Left lung (tissue), 4 donors: ENCODE measurements at regions not wholly inside any gene's neighbourhood (a gene's known extent, or its start where the extent isn't known, plus 50 kb on each side); places are given as distances from the start of the nearest gene placed in this dataset.

Source experiments
- ATAC-seq: fragments of 200-7000 bp; cut with Tn5 transposase; one replicate; pipeline ENCODE4 v1.9.1; 2020; ENCODE audit warnings: moderate library complexity
- DNase-seq, 4 donors: peaks; one replicate each; pipeline ENCODE4 v3.0.0-alpha.2; 2013 to 2020
- H3K27ac ChIP-seq, 2 donors: fragments of 200-600 bp; sonication (generic) in 1 of 2; one replicate each; pipeline versions ENCODE4 v1.5.0 to v1.8.0; 2020 to 2021
- H3K27me3 ChIP-seq, 2 donors: fragments of 200-600 bp; sonication (generic) in 1 of 2; one replicate each; pipeline versions ENCODE4 v1.5.0 to v1.8.0; 2020 to 2021
- H3K36me3 ChIP-seq, 2 donors: fragments of 200-600 bp; sonication (generic) in 1 of 2; one replicate each; pipeline versions ENCODE4 v1.5.0 to v1.8.0; 2020 to 2021
- H3K4me1 ChIP-seq, 2 donors: fragments of 200-600 bp; one replicate each; pipeline ENCODE4 v1.8.0; 2021
- H3K4me3 ChIP-seq, 2 donors: fragments of 200-600 bp; sonication (generic) in 1 of 2; one replicate each; pipeline versions ENCODE4 v1.5.0 to v1.8.0; 2020 to 2021; ENCODE audit warnings: mild to moderate bottlenecking in 1 of 2
- H3K9me3 ChIP-seq, 2 donors: fragments of 200-600 bp; sonication (generic) in 1 of 2; one replicate each; pipeline versions ENCODE4 v1.5.0 to v1.8.0; 2020 to 2021
- CTCF ChIP-seq, 2 donors: fragments of 200-600 bp; sonication (generic) in 1 of 2; IDR thresholded peaks; one replicate each; pipeline versions ENCODE4 v1.5.0 to v1.8.0; 2021; ENCODE audit warnings: antibody characterized with exemption in 2 of 2
- intact Hi-C, 2 donors: fragments of 100-400 bp; cut with DNase I; formaldehyde crosslinking; loops; one replicate each; pipeline versions ENCODE4 v1.11.2 to v1.14.2; 2022
- donor health status: DM: no; HTN: yes; CAD: no.
- donor health status: DM: no; HTN: no; CAD: no.

GRCh38 chr20:51097351-51098120 is 74.6 kb upstream of the KCNG1 start:
- Histone ChIP-seq H3K4me3 (no peak overlapping the region), H3K36me3 (no peaks in the 10 kb centered on the region), H3K4me1 (no peaks in the 10 kb centered on the region), H3K27me3 (peaks cover 0 to 39% of the 10 kb centered on the region in 2 donors), H3K9me3 (no peaks in the 10 kb centered on the region), H3K27ac (no peak overlapping the region)
- no peak for TF ChIP-seq CTCF (IDR thresholded peaks at IDR 0.05)
- no peak for ATAC-seq
- intact Hi-C loops = no loop called here
- no peak for DNase-seq

GRCh38 chr20:51096582-51097267 is 73.8 kb upstream of the KCNG1 start:
- DNase-seq (no peak), ATAC-seq (no peak)
- TF ChIP-seq CTCF (IDR thresholded peaks at IDR 0.05) = no peak
- Histone ChIP-seq H3K4me3 (no peak overlapping the region), H3K9me3 (no peaks in the 10 kb centered on the region), H3K36me3 (no peaks in the 10 kb centered on the region), H3K4me1 (no peaks in the 10 kb centered on the region), H3K27ac (no peak overlapping the region), H3K27me3 (peaks cover 5 to 47% of the 10 kb centered on the region in 2 donors)
- intact Hi-C loops = no loop called here

- Histone ChIP-seq H3K4me1 (no peaks in the 10 kb centered on the region), H3K4me3 (no peak overlapping the region), H3K9me3 (no peaks in the 10 kb centered on the region), H3K27ac (no peak overlapping the region), H3K27me3 (peaks cover 13 to 56% of the 10 kb centered on the region in 2 donors), H3K36me3 (no peaks in the 10 kb centered on the region)
- intact Hi-C loops = no loop called here
- no peak for TF ChIP-seq CTCF (IDR thresholded peaks at IDR 0.05)
- no peak for ATAC-seq
- DNase-seq = no peak
Measured at GRCh38 chr20:51095633-51096521, 73.0 kb upstream of the KCNG1 start.

- Histone ChIP-seq H3K36me3 (no peaks in the 10 kb centered on the region), H3K9me3 (no peaks in the 10 kb centered on the region), H3K4me1 (no peaks in the 10 kb centered on the region), H3K4me3 (no peak overlapping the region), H3K27ac (no peak overlapping the region), H3K27me3 (peaks cover 17 to 70% of the 10 kb centered on the region in 2 donors)
- DNase-seq (no peak), ATAC-seq (no peak)
- intact Hi-C loops = no loop called here
- no peak for TF ChIP-seq CTCF (IDR thresholded peaks at IDR 0.05)
Measured at GRCh38 chr20:51094221-51094620, 71.3 kb upstream of the KCNG1 start.
